Endodermal cell (in vitro differentiated cells): ENCODE measurements at regions not wholly inside any gene's neighbourhood (a gene's known extent, or its start where the extent isn't known, plus 50 kb on each side); places are given as distances from the start of the nearest gene placed in this dataset.
A peak's percentile ranks its signal among the peaks of the same experiment; 100 is the strongest.

Experiments
- DNase-seq: peaks from one replicate; pipeline ENCODE4 v3.0.0-alpha.2; 2017
- H3K27ac ChIP-seq: 2 replicates; pipeline ENCODE4 v1.5.1; 2013; ENCODE audit warnings: mild to moderate bottlenecking, low read depth, low read length, moderate library complexity
- H3K27me3 ChIP-seq: 2 replicates; pipeline ENCODE4 v1.6.1; 2013; ENCODE audit warnings: mild to moderate bottlenecking, low read length, moderate library complexity; ENCODE audit not compliant: insufficient read depth, control insufficient read depth, poor library complexity, severe bottlenecking
- H3K36me3 ChIP-seq: 2 replicates; pipeline ENCODE4 v1.7.0; 2013; ENCODE audit warnings: mild to moderate bottlenecking, low read length, moderate library complexity; ENCODE audit not compliant: control insufficient read depth, insufficient read depth
- H3K4me1 ChIP-seq: one replicate; pipeline ENCODE4 v1.7.0; 2013; ENCODE audit warnings: low read length; ENCODE audit not compliant: control insufficient read depth, insufficient read depth
- H3K4me3 ChIP-seq: 2 replicates; pipeline ENCODE4 v1.5.1; 2013; ENCODE audit warnings: mild to moderate bottlenecking, low read length, moderate library complexity
- H3K9ac ChIP-seq: 2 replicates; pipeline ENCODE4 v1.6.1; 2013; ENCODE audit warnings: mild to moderate bottlenecking, low read length, moderate library complexity; ENCODE audit not compliant: poor library complexity, severe bottlenecking; ENCODE audit errors: extremely low read depth
- H3K9me3 ChIP-seq: 2 replicates; pipeline ENCODE4 v1.6.1; 2013; ENCODE audit warnings: mild to moderate bottlenecking, low read length, moderate library complexity; ENCODE audit not compliant: control insufficient read depth
- H3K27ac Mint-ChIP-seq: 2 replicates; pipeline ENCODE4 v1.8.0; 2020; ENCODE audit warnings: mixed read lengths
- H3K27me3 Mint-ChIP-seq: 2 replicates; pipeline ENCODE4 v1.8.0; 2021; ENCODE audit warnings: mild to moderate bottlenecking, mixed read lengths; ENCODE audit not compliant: insufficient read depth
- H3K36me3 Mint-ChIP-seq: 2 replicates; pipeline ENCODE4 v1.8.0; 2020; ENCODE audit warnings: low read depth, mixed read lengths
- H3K4me1 Mint-ChIP-seq: 2 replicates; pipeline ENCODE4 v1.8.0; 2020; ENCODE audit warnings: mixed read lengths
- H3K4me3 Mint-ChIP-seq: 2 replicates; pipeline ENCODE4 v1.8.0; 2020; ENCODE audit warnings: mild to moderate bottlenecking, moderate library complexity, mixed read lengths
- H3K9me3 Mint-ChIP-seq: 2 replicates; pipeline ENCODE4 v1.8.0; 2020; ENCODE audit warnings: mild to moderate bottlenecking, mixed read lengths
- CTCF ChIP-seq: fragments of 200-600 bp; sonication (generic); conservative IDR thresholded peaks from 2 replicates; pipeline ENCODE4 v1.5.0; 2021; ENCODE audit warnings: antibody characterized with exemption, mild to moderate bottlenecking
- WGBS, 2 experiments: methylation state at CpG; one replicate each; pipeline versions ENCODE4 v1.1.5 to v1.1.7; 2013; ENCODE audit warnings: missing lambda C conversion rate in 2 of 2, mixed read lengths in 1 of 2; ENCODE audit not compliant: insufficient coverage in 1 of 2, insufficient read length in 1 of 2; 5-methylcytosine and 5-hydroxymethylcytosine counted together

GRCh38 chr13:99752373-99752772 lies 219.2 kb downstream of the ZIC5 start:
- no peak overlapping the region for H3K9ac ChIP-seq
- no peak overlapping the region for H3K27ac Mint-ChIP-seq
- H3K4me1 ChIP-seq = no peaks in the 10 kb centered on the region
- WGBS, 2 experiments = 94 to 100% methylated on average over 1 to 2 of the region's 2 CpGs
- H3K9me3 ChIP-seq = peaks cover 3% of the 10 kb centered on the region
- no peaks in the 10 kb centered on the region for H3K27me3 ChIP-seq
- H3K9me3 Mint-ChIP-seq = peaks cover 3% of the 10 kb centered on the region
- H3K36me3 Mint-ChIP-seq = no peaks in the 10 kb centered on the region
- no peak overlapping the region for H3K27ac ChIP-seq
- no peaks in the 10 kb centered on the region for H3K27me3 Mint-ChIP-seq
- no peaks in the 10 kb centered on the region for H3K36me3 ChIP-seq
- no peak for TF ChIP-seq CTCF
- H3K4me3 ChIP-seq = no peak overlapping the region
- peaks cover 16% of the 10 kb centered on the region for H3K4me1 Mint-ChIP-seq
- DNase-seq = no peak
- H3K4me3 Mint-ChIP-seq = no peak overlapping the region

- Histone ChIP-seq H3K4me1 (no peaks in the 10 kb centered on the region), H3K9ac (no peak overlapping the region), H3K27ac (peak overlapping the region; percentile 17), H3K36me3 (no peaks in the 10 kb centered on the region), H3K27me3 (no peaks in the 10 kb centered on the region), H3K4me3 (no peak overlapping the region), H3K9me3 (peaks cover 3% of the 10 kb centered on the region)
- 85 to 95% methylated on average over 5 to 10 of the region's 10 CpGs for WGBS, 2 experiments
- Mint-ChIP-seq H3K9me3 (peaks cover 3% of the 10 kb centered on the region), H3K4me3 (no peak overlapping the region), H3K27ac (no peak overlapping the region), H3K27me3 (no peaks in the 10 kb centered on the region), H3K4me1 (peaks cover 22% of the 10 kb centered on the region), H3K36me3 (no peaks in the 10 kb centered on the region)
- no peak for DNase-seq
- no peak for TF ChIP-seq CTCF
Measured at GRCh38 chr13:99751517-99752199, 219.9 kb downstream of the ZIC5 start.

- no peak overlapping the region for H3K4me3 ChIP-seq
- no peaks in the 10 kb centered on the region for H3K27me3 ChIP-seq
- WGBS, 2 experiments = 93 to 96% methylated on average over 7 to 8 of the region's 8 CpGs
- H3K36me3 Mint-ChIP-seq = no peaks in the 10 kb centered on the region
- no peaks in the 10 kb centered on the region for H3K36me3 ChIP-seq
- H3K27me3 Mint-ChIP-seq = no peaks in the 10 kb centered on the region
- no peak overlapping the region for H3K4me3 Mint-ChIP-seq
- no peak overlapping the region for H3K27ac ChIP-seq
- peaks cover 23% of the 10 kb centered on the region for H3K4me1 Mint-ChIP-seq
- H3K27ac Mint-ChIP-seq = no peak overlapping the region
- no peak overlapping the region for H3K9ac ChIP-seq
- peaks cover 3% of the 10 kb centered on the region for H3K9me3 Mint-ChIP-seq
- peaks cover 3% of the 10 kb centered on the region for H3K9me3 ChIP-seq
- no peak for DNase-seq
- H3K4me1 ChIP-seq = peaks cover under 1% of the 10 kb centered on the region
- no peak for TF ChIP-seq CTCF
Measured at GRCh38 chr13:99750951-99751350, 220.6 kb downstream of the ZIC5 start.
